ENCODE measurements at regions not wholly inside any gene's neighbourhood (a gene's known extent, or its start where the extent isn't known, plus 50 kb on each side); places are given as distances from the start of the nearest gene placed in this dataset.

- DNase-seq (ENCODE audit: low read depth), result peak; percentile 0
Observed at GRCh38 chrX:149274516-149275105, 230.5 kb downstream of the IDS start.

GRCh38 chrX:149272690-149273463 is 232.2 kb downstream of the IDS start:
- no peak for DNase-seq (ENCODE audit: low read depth)

GRCh38 chrX:149267878-149268813 is 237.0 kb downstream of the IDS start:
- no peak for DNase-seq (ENCODE audit: low read depth)

GRCh38 chrX:149262086-149262485 is 243.0 kb downstream of the IDS start:
- DNase-seq (ENCODE audit: low read depth), result no peak

- no peak for DNase-seq (ENCODE audit: low read depth)
Observed at GRCh38 chrX:149259241-149259640, 245.9 kb downstream of the IDS start.

- DNase-seq (ENCODE audit: low read depth), result no peak
Observed at GRCh38 chrX:149255860-149256259, 249.2 kb downstream of the IDS start.

GRCh38 chrX:149248073-149248625 is 257.0 kb downstream of the IDS start:
- peak; percentile 0 for DNase-seq (ENCODE audit: low read depth)

- DNase-seq (ENCODE audit: low read depth), result no peak
Observed at GRCh38 chrX:149230689-149231088, 274.4 kb downstream of the IDS start.

- DNase-seq (ENCODE audit: low read depth), result no peak
Observed at GRCh38 chrX:149223854-149224253, 281.3 kb downstream of the IDS start.

GRCh38 chrX:149222040-149222439 is 283.1 kb downstream of the IDS start:
- DNase-seq (ENCODE audit: low read depth), result no peak

- DNase-seq (ENCODE audit: low read depth), result no peak
Observed at GRCh38 chrX:149221230-149221629, 283.9 kb downstream of the IDS start.

- no peak for DNase-seq (ENCODE audit: low read depth)
Observed at GRCh38 chrX:149213264-149213663, 291.8 kb downstream of the IDS start.

- no peak for DNase-seq (ENCODE audit: low read depth)
Observed at GRCh38 chrX:149208307-149208706, 296.8 kb downstream of the IDS start.

GRCh38 chrX:149207518-149207917 is 297.6 kb downstream of the IDS start:
- no peak for DNase-seq (ENCODE audit: low read depth)

- no peak for DNase-seq (ENCODE audit: low read depth)
Observed at GRCh38 chrX:149205937-149206336, 299.2 kb downstream of the IDS start.

- no peak for DNase-seq (ENCODE audit: low read depth)
Observed at GRCh38 chrX:149205081-149205480, 300.0 kb downstream of the IDS start.

GRCh38 chrX:149199734-149200133 is 305.4 kb downstream of the IDS start:
- no peak for DNase-seq (ENCODE audit: low read depth)

- no peak for DNase-seq (ENCODE audit: low read depth)
Observed at GRCh38 chrX:149198980-149199732, 305.9 kb downstream of the IDS start.

- DNase-seq (ENCODE audit: low read depth), result no peak
Observed at GRCh38 chrX:149185087-149185486, 320.0 kb downstream of the IDS start.

- DNase-seq (ENCODE audit: low read depth), result no peak
Observed at GRCh38 chrX:149161435-149162088, 343.5 kb downstream of the IDS start.

- DNase-seq (ENCODE audit: low read depth), result no peak
Observed at GRCh38 chrX:149157976-149158375, 347.1 kb downstream of the IDS start.
